ENCODE measurements at regions not wholly inside any gene's neighbourhood (a gene's known extent, or its start where the extent isn't known, plus 50 kb on each side); places are given as distances from the start of the nearest gene placed in this dataset.
"Not testable (repeated sequence)": the region's sequence is repeated elsewhere in the genome, so short reads cannot be mapped to it uniquely, and the experiment has no call there.

- no peak for DNase-seq
These were observed 59.9 kb downstream of the GPR65 start for GRCh38 chr14:88064841-88065240.

DNA sequence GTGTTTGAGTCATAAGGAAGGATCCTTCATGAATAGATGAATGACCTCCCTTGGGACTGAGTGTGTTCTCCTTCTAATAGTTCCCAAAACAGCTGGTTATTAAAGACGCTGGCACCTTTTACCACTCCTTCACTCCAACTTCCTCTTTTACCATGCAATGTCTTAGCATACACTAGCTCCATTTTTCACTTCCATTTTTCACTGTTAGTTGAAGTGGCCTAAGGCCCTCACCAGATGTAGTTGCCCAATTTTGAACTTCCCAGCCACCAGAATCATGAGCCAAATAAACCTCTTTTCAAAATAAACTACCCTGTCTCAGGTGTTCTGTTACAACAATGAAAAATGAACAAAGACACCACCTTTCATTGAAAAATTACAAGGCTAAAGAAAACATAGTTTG, 64.7 kb downstream of the GPR65 start:
- DNase-seq = peak; percentile 47 to 56

DNA sequence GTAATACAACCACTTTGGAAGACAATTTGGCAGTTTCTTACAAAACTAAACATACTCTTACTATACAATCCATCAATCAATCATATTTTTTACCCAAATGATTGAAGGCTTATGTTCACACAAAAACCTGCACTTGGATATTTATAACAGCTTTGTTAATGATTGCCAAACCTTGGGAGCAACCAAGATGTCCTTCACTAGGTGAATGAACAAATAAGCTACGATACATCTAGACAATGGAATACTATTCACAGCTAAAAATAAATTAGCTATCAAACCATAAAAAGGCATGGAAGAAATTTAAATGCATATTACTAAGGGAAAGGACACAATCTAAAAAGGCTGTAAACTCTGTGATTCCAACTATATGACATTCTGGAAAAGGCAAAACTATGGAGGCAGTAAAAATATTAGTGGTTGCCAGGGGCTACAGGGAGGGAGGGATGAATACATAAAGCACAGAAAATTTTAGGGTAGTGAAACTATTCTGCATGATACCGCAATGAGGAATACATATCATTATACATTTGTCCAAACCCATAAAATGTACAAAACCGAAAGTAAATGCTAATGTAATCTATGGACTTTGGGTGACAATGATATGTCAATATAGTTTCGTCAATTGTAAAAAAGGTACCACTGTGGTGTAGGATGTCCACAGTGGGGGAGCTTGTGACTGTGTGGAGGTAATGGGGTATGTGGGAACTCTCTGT, 70.5 kb downstream of the GPR65 start:
- DNase-seq = peak; percentile 27 to 36

- DNase-seq = no peak
These were observed 73.6 kb downstream of the GPR65 start for GRCh38 chr14:88078525-88078924.

DNA sequence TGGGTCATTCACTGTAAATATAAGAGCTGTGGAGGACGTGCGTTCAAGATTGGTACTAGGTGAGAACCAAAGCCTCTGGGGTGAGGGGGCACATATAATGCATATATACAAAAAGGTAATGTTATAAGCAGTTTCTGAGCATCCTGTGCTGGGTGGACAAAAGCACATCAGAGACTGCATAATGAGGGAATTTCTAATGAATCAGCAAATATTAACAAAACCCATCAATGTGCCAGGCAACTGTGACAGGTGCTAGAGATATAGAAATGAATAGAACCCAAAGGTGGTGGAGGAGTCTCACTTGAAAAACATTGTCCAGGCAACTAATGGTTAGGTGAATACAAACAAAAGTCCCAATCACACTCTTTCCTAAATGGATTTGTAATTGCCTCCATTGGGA, 74.7 kb downstream of the GPR65 start:
- DNase-seq = no peak

- DNase-seq = no peak
These were observed 80.8 kb downstream of the GPR65 start for GRCh38 chr14:88085736-88086135.

GRCh38 chr14:88089445-88089844, 84.5 kb downstream of the GPR65 start:
- peak; percentile 33 to 54 for DNase-seq

GRCh38 chr14:88092529-88092928, 87.6 kb downstream of the GPR65 start:
- no peak for DNase-seq

- no peak for DNase-seq
These were observed 90.9 kb downstream of the GPR65 start for GRCh38 chr14:88095791-88096190.

DNA sequence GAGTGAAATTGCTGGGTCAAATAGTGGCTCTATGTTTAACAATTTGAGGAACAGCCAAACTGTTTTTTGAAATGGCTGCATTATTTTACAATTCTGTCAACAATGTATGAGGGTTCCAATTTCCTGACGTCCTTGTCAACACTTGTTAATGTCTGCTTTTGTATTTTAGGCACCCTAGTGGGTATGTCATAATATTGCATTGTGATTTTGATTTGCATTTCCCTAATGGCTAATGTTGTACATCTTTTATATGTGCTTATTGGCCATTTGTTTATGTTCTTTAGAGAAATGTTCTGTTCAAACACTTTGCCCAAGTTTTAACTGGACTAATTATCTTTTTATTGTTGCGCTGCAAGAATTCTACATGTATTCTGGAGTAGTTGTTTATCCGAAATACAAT, 93.2 kb downstream of the GPR65 start:
- DNase-seq = no peak

GRCh38 chr14:88104710-88105109, 99.8 kb downstream of the GPR65 start:
- no peak for DNase-seq

- no peak for DNase-seq
These were observed 101.4 kb downstream of the GPR65 start for GRCh38 chr14:88106377-88106776.

DNA sequence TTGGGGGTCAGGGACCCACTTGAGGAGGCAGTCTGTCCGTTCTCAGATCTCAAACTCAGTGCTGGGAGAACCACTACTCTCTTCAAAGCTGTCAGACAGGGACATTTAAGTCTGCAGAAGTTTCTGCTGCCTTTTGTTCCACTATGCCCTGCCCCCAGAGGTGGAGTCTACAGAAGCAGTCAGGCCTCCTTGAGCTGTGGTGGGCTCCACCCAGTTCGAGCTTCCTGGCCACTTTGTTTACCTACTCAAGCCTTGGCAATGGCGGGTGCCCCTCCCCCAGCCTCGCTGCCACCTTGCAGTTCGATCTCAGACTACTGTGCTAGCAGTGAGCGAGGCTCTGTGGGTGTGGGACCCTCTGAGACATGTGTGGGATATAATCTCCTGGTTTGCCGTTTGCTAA, 122.7 kb downstream of the GPR65 start:
- DNase-seq = not testable (repeated sequence)

DNA sequence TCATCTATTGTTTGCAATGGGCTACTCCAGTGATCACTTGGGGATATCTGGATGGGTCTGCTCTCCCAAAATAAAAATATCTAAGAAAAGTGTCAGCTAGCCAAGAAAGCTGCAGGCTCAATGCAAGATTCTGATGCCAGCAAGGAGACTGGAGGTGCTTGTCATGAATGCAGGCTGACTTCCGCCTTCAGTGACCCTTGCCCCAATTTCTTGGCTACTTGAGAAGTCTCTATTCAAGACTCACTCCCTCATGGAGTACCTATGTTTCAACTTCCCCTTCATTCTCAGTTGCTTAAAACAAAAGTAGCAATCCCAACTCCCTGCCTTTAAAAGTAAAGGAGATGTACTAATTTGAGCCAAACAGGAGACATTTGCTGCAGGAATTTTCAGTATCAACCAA, 123.9 kb downstream of the GPR65 start:
- DNase-seq = peak; percentile 28 to 63

DNA sequence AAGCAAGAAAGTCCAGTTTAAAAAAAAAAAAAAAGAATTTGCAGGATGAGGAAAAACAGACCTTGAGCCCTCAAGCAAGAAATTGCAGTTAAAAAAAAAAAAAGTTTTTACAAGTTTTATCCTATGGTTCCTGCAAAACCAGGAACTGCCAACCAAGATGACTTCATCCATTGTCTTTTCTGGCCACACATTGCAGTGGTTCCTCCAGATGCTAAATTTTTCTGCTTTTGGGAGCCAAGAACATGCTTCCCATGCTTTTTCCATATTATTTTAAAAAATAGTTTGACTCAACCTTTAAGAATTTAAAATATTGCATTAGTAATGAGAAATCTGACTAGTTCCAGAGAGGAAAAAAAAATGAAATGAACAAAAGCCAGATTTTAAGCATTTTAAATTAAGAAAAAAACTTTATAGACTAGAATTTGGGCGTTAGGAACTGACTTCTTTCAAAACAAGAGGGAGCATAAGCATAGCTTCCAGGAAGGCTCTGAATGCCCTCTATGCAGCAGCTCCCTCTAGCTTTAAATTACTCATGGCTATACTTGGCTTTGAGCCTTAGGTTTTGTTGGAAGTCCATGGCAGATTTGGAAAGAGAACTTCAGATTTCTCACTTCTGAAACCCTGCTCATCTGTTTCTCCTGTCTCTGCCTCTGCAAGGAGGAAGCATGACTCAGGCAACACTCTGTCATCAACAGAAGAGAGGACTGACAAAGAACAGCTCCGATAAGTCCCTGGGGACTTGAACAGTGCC, 124.5 kb downstream of the GPR65 start:
- peak; percentile 70 to 88 for DNase-seq

DNA sequence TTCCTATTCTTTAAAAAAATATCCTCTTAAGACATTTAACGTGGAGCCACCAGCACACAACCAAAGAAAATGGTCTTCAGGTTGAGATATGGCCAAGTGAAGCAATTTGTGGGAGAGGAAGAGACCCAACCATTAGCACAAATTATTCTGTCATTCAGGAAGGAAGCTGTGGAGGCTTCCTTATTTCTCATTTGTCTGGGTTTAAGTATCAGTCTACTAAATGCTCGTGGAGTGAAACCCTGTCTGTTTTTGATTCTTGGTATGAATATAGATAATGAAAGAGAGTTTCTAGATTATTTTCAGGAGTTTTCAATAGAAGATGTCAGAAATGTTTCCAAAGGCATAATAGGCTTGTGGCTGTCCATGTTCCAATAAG, 125.1 kb downstream of the GPR65 start:
- no peak for DNase-seq
